Thyroid gland (tissue), 4 donors: ENCODE measurements at regions not wholly inside any gene's neighbourhood (a gene's known extent, or its start where the extent isn't known, plus 50 kb on each side); places are given as distances from the start of the nearest gene placed in this dataset.

Source experiments
- DNase-seq, 2 donors: peaks; one replicate each; pipeline ENCODE4 v3.0.0-alpha.2; 2019
- H3K27ac ChIP-seq, 3 donors: fragments of 200-600 bp; sonication (generic); 1 replicate in 2 of 3; 2 replicates in 1 of 3; pipeline ENCODE4 v1.5.1; 2016 to 2019; ENCODE audit warnings: mild to moderate bottlenecking in 1 of 3, moderate library complexity in 1 of 3
- H3K27me3 ChIP-seq: fragments of 200-600 bp; sonication (generic); one replicate; pipeline ENCODE4 v1.5.1; 2019
- H3K36me3 ChIP-seq, 2 donors: fragments of 200-600 bp; sonication (generic); one replicate each; pipeline ENCODE4 v1.5.1; 2016 to 2019
- H3K4me1 ChIP-seq, 2 donors: fragments of 200-600 bp; sonication (generic); one replicate each; pipeline ENCODE4 v1.5.1; 2017 to 2019
- H3K4me3 ChIP-seq, 3 donors: fragments of 200-600 bp; sonication (generic); replicated peaks in 1 of 3; 1 replicate in 2 of 3; 2 replicates in 1 of 3; pipeline ENCODE4 v1.5.1; 2016; ENCODE audit warnings: mild to moderate bottlenecking in 1 of 3
- H3K9me3 ChIP-seq: fragments of 200-600 bp; sonication (generic); one replicate; pipeline ENCODE4 v1.5.1; 2017
- POLR2A ChIP-seq, 2 donors: fragments of 450-650 bp; IDR thresholded peaks; one replicate each; pipeline ENCODE4 v1.6.1; 2017; ENCODE audit warnings: antibody characterized with exemption in 2 of 2, mild to moderate bottlenecking in 2 of 2, moderate library complexity in 1 of 2
- WGBS, 2 donors: methylation state at CpG; one replicate each; pipeline ENCODE4 v1.1.5; 2017; 5-methylcytosine and 5-hydroxymethylcytosine counted together
- intact Hi-C: fragments of 100-400 bp; cut with DNase I; formaldehyde crosslinking; loops from one replicate; pipeline ENCODE4 v1.15.1; 2023
- TF ChIP-seq, protein P1 (sequence below), 6 experiments: fragments of 200-600 bp in 3 of 6; fragments of 450-650 bp in 3 of 6; sonication (generic) in 3 of 6; IDR thresholded peaks; one replicate each; pipeline ENCODE4 v1.5.1; 2016 to 2019; ENCODE audit warnings: antibody characterized with exemption in 6 of 6, mild to moderate bottlenecking in 2 of 6, inconsistent platforms in 1 of 6, moderate library complexity in 1 of 6

DNA sequence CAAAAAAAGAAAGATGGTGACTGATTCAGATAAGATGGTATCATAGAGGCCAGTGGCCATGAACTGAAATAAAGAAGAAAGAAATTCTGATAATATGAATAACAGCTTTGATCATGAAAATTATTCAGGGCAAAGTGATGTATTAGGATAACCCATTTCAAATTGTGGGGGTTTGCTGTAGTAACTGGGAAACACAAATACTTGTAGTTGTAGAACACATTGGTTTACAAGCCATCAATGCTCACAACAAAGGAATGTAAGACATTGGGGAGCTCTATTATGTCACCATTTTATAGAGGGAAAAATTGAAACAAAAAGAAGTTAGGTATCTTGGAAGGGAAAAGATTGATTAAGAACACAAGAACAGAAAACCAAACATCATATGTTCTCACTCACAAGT, 140.4 kb upstream of the FRMD6 start:
- no peak overlapping the region for H3K4me3 ChIP-seq
- intact Hi-C loops = no loop called here
- no peak for DNase-seq
- peaks cover 20 to 22% of the 10 kb centered on the region in 2 donors for H3K4me1 ChIP-seq
- H3K27ac ChIP-seq = no peak overlapping the region
- TF ChIP-seq POLR2A (IDR thresholded peaks at IDR 0.05) = no peak
- TF ChIP-seq, protein P1, sequence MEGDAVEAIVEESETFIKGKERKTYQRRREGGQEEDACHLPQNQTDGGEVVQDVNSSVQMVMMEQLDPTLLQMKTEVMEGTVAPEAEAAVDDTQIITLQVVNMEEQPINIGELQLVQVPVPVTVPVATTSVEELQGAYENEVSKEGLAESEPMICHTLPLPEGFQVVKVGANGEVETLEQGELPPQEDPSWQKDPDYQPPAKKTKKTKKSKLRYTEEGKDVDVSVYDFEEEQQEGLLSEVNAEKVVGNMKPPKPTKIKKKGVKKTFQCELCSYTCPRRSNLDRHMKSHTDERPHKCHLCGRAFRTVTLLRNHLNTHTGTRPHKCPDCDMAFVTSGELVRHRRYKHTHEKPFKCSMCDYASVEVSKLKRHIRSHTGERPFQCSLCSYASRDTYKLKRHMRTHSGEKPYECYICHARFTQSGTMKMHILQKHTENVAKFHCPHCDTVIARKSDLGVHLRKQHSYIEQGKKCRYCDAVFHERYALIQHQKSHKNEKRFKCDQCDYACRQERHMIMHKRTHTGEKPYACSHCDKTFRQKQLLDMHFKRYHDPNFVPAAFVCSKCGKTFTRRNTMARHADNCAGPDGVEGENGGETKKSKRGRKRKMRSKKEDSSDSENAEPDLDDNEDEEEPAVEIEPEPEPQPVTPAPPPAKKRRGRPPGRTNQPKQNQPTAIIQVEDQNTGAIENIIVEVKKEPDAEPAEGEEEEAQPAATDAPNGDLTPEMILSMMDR (IDR thresholded peaks at IDR 0.05) = no peak
- no peaks in the 10 kb centered on the region for H3K9me3 ChIP-seq
- H3K27me3 ChIP-seq = no peaks in the 10 kb centered on the region
- no peaks in the 10 kb centered on the region for H3K36me3 ChIP-seq

DNA sequence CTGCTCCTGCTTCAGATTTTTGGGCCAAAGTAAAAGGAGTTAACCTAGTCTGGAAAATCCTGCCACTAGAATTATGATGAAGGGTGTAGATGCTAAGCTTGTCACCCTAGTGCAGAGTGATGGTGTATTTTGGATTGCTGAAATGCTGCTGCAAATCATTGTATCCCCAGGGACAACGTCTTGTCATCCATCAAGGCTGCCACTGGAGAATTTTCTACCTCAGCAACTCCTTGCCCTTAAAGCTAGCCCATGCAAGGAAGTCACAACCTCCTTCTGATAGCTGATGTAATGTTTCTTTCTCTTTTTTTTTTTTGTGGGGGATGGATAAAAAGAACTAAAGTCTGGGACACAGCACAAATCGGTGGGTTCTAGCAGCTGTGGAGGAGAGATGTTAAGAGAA, 139.4 kb upstream of the FRMD6 start:
- TF ChIP-seq, protein P1 (IDR thresholded peaks at IDR 0.05) = no peak
- Histone ChIP-seq H3K27ac (no peak overlapping the region), H3K9me3 (no peaks in the 10 kb centered on the region), H3K4me1 (peaks cover 16 to 18% of the 10 kb centered on the region in 2 donors), H3K36me3 (no peaks in the 10 kb centered on the region), H3K27me3 (no peaks in the 10 kb centered on the region), H3K4me3 (no peak overlapping the region)
- WGBS, 2 donors = 82 to 86% methylated on average over 2 of the region's 2 CpGs
- intact Hi-C loops = no loop called here
- no peak for DNase-seq

DNA sequence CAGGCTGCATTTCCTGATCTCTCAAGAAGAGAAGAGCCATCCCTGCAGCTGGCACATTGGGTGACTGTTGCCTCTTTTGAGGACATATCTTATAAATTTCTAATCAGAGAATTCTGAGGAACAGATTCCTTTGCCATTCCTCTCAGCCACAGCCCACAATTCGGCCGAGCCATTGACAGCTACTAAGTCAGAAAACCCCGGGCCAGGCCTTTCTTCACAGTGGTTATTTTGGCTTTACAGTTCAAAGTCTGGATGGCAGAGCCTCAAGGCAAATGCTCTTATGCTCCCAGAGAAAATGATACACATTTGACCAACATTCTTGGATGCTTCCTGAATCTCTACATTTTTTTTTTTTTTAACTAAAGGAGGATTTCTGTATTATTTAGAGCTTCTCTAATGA, 138.4 kb upstream of the FRMD6 start:
- Histone ChIP-seq H3K9me3 (no peaks in the 10 kb centered on the region), H3K36me3 (no peaks in the 10 kb centered on the region), H3K27me3 (no peaks in the 10 kb centered on the region), H3K27ac (no peak overlapping the region), H3K4me3 (no peak overlapping the region), H3K4me1 (peaks cover 7 to 10% of the 10 kb centered on the region in 2 donors)
- intact Hi-C loops = no loop called here
- WGBS, 2 donors = 91 to 100% methylated on average over 3 of the region's 3 CpGs
- TF ChIP-seq POLR2A (IDR thresholded peaks at IDR 0.05) = no peak
- TF ChIP-seq, protein P1 (IDR thresholded peaks at IDR 0.05) = no peak
- no peak for DNase-seq

DNA sequence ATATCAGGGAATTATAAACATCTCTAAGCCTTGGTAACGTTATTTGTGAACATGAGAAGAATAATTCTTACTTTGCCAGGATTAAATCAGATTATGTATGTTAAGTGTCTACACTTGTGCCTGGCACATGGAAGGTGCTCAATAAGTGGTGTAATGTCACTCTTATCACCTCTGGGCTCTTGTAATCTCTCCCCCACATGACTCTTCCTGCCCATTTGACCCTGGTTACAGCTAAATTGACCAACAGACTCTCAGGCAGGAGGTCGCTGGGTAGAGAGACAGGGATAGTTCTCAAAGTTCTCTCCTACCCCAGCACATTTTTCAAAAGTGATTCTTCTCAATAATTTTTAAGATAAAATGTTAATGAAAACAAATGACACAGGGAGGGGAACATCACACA, 137.8 kb upstream of the FRMD6 start:
- 95 to 98% methylated on average over 2 of the region's 2 CpGs for WGBS, 2 donors
- Histone ChIP-seq H3K27ac (no peak overlapping the region), H3K27me3 (no peaks in the 10 kb centered on the region), H3K36me3 (no peaks in the 10 kb centered on the region), H3K4me3 (no peak overlapping the region), H3K4me1 (peaks cover under 1 to 3% of the 10 kb centered on the region in 2 donors), H3K9me3 (no peaks in the 10 kb centered on the region)
- intact Hi-C loops = no loop called here
- no peak for DNase-seq
- no peak for TF ChIP-seq POLR2A (IDR thresholded peaks at IDR 0.05)
- TF ChIP-seq, protein P1 (IDR thresholded peaks at IDR 0.05) = no peak

DNA sequence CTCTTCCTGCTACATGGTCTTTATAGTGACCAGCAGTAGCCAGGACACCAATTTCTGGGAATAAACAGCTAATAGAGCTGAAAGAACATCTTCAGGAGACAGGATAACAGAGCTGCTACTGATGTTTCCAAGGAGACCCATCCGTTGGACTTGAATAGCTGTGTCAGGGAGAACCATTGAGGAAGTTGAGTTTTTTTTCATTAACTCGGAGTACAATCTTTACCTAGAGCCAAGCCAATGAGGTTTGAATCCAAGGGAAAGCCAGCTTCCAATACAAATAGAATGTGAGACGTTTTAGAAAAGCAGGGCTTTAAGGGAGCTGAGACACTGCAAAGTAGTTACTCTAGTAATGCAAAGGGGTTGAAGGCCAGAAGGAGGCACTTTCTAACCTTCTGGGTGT, 136.1 kb upstream of the FRMD6 start:
- Histone ChIP-seq H3K27me3 (no peaks in the 10 kb centered on the region), H3K36me3 (no peaks in the 10 kb centered on the region), H3K27ac (no peak overlapping the region), H3K9me3 (no peaks in the 10 kb centered on the region), H3K4me1 (no peaks in the 10 kb centered on the region), H3K4me3 (no peak overlapping the region)
- TF ChIP-seq, protein P1 (IDR thresholded peaks at IDR 0.05) = no peak
- WGBS, 2 donors = 87 to 88% methylated on average over 3 of the region's 3 CpGs
- intact Hi-C loops = no loop called here
- no peak for DNase-seq
